DOHH2 (cell line): ENCODE measurements at regions not wholly inside any gene's neighbourhood (a gene's known extent, or its start where the extent isn't known, plus 50 kb on each side); places are given as distances from the start of the nearest gene placed in this dataset.

Source experiments
- H3F3A ChIP-seq: fragments of 200-600 bp; sonication (generic), shearing (Covaris generic); 2 replicates; pipeline ENCODE4 v1.6.0; 2016; ENCODE audit warnings: antibody characterized with exemption, mild to moderate bottlenecking; ENCODE audit not compliant: control insufficient read depth, insufficient read depth
- H3K27ac ChIP-seq: fragments of 200-600 bp; sonication (generic); 2 replicates; pipeline ENCODE4 v1.5.1; 2014; ENCODE audit warnings: low read depth, mild to moderate bottlenecking, low read length, moderate library complexity
- H3K27me3 ChIP-seq: fragments of 200-600 bp; sonication (generic); 2 replicates; pipeline ENCODE4 v1.6.1; 2014; ENCODE audit warnings: mild to moderate bottlenecking, low read length, mixed read lengths; ENCODE audit not compliant: control insufficient read depth
- H3K36me3 ChIP-seq: fragments of 200-600 bp; sonication (generic); 2 replicates; pipeline ENCODE4 v1.6.1; 2014; ENCODE audit warnings: mild to moderate bottlenecking, low read length, moderate library complexity, mixed read lengths; ENCODE audit not compliant: control insufficient read depth
- H3K4me1 ChIP-seq: fragments of 200-600 bp; sonication (generic); 2 replicates; pipeline ENCODE4 v1.6.1; 2014; ENCODE audit warnings: mild to moderate bottlenecking, low read length, mixed read lengths; ENCODE audit not compliant: control insufficient read depth
- H3K4me2 ChIP-seq: fragments of 200-600 bp; sonication (generic); 2 replicates; pipeline ENCODE4 v1.6.0; 2014; ENCODE audit warnings: mild to moderate bottlenecking, low read length, moderate library complexity
- H3K4me3 ChIP-seq: fragments of 200-600 bp; sonication (generic); 2 replicates; pipeline ENCODE4 v1.5.1; 2014; ENCODE audit warnings: mild to moderate bottlenecking, low read length, mixed read lengths
- H3K79me2 ChIP-seq: fragments of 200-600 bp; sonication (generic); 2 replicates; pipeline ENCODE4 v1.6.1; 2014; ENCODE audit warnings: mild to moderate bottlenecking, low read length, mixed read lengths; ENCODE audit not compliant: control insufficient read depth
- H3K9me2 ChIP-seq: fragments of 200-600 bp; sonication (generic); replicated peaks from 2 replicates; pipeline ENCODE4 v1.6.1; 2014; ENCODE audit warnings: mild to moderate bottlenecking, low read length, mixed read lengths; ENCODE audit not compliant: control insufficient read depth
- H3K9me3 ChIP-seq: fragments of 200-600 bp; sonication (generic); 2 replicates; pipeline ENCODE4 v1.6.1; 2014; ENCODE audit warnings: antibody characterized with exemption, low read length, mixed read lengths; ENCODE audit not compliant: control insufficient read depth, insufficient read depth
- H4K20me1 ChIP-seq: fragments of 200-600 bp; sonication (generic); 2 replicates; pipeline ENCODE4 v1.6.0; 2014; ENCODE audit warnings: low read depth, mild to moderate bottlenecking, antibody characterized with exemption, low read length, moderate library complexity; ENCODE audit not compliant: control insufficient read depth, insufficient read depth
- EZH2phosphoT487 ChIP-seq: fragments of 200-600 bp; sonication (generic); IDR thresholded peaks from 2 replicates; pipeline ENCODE4 v1.6.1; 2017; ENCODE audit warnings: borderline replicate concordance, mild to moderate bottlenecking, antibody characterized with exemption, low read length, moderate library complexity, mixed read lengths
- TF ChIP-seq, protein P1 (sequence below): fragments of 200-600 bp; sonication (generic); IDR thresholded peaks from one replicate; pipeline ENCODE4 v1.5.1; 2014; ENCODE audit warnings: antibody characterized with exemption, mild to moderate bottlenecking, low read depth, low read length; ENCODE audit not compliant: poor library complexity, severe bottlenecking

DNA sequence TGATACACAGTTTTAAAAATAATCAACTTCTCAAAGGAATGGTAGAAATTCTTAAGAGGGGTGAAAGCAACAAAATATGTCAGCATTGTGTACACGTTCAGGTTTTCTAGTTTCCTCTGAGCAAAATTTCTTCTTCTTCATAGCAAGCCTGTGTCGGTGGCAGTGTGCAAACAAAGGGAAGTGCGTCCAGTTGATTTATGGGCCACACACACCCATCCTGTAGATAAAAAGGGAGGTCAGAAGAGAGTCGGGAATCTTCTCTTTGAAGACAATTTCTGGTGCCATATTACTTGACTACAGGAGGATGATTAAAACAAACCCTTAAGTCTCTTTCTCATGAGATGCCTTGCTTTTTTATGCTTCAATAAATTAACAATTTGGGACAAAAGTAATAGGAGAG is 484.1 kb upstream of the SALL1 start:
- TF ChIP-seq, protein P1, sequence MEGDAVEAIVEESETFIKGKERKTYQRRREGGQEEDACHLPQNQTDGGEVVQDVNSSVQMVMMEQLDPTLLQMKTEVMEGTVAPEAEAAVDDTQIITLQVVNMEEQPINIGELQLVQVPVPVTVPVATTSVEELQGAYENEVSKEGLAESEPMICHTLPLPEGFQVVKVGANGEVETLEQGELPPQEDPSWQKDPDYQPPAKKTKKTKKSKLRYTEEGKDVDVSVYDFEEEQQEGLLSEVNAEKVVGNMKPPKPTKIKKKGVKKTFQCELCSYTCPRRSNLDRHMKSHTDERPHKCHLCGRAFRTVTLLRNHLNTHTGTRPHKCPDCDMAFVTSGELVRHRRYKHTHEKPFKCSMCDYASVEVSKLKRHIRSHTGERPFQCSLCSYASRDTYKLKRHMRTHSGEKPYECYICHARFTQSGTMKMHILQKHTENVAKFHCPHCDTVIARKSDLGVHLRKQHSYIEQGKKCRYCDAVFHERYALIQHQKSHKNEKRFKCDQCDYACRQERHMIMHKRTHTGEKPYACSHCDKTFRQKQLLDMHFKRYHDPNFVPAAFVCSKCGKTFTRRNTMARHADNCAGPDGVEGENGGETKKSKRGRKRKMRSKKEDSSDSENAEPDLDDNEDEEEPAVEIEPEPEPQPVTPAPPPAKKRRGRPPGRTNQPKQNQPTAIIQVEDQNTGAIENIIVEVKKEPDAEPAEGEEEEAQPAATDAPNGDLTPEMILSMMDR, result no peak
- no peak for TF ChIP-seq EZH2phosphoT487
- Histone ChIP-seq H3F3A (no peaks in the 10 kb centered on the region), H3K4me1 (no peaks in the 10 kb centered on the region), H3K79me2 (no peaks in the 10 kb centered on the region), H3K27me3 (no peaks in the 10 kb centered on the region), H3K36me3 (no peaks in the 10 kb centered on the region), H3K4me2 (no peak overlapping the region), H3K4me3 (no peak overlapping the region), H3K9me3 (no peaks in the 10 kb centered on the region), H3K27ac (no peak overlapping the region), H3K9me2 (no peaks in the 10 kb centered on the region), H4K20me1 (no peaks in the 10 kb centered on the region)

- TF ChIP-seq EZH2phosphoT487, result no peak
- TF ChIP-seq, protein P1, result no peak
- H3K27ac ChIP-seq, result no peak overlapping the region
Measured at GRCh38 chr16:51630076-51630475, 479.0 kb upstream of the SALL1 start.

DNA sequence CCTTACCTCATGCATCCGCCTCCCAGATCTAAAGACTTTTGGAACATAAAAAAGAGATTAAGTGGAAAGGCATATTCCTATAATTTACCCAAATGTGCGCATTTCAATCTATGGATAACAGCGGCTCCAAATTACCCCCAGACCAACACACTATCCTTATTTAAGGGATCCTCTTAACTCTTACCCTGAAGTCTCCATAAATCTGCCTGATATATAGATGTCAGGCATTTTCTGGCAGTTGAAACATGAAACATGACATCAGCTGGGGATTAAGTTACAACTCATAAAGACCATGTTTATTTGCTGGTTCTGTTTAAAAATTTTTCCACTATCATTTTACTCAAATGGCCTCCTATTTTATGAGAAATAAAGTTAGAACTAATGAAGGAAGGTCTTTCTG is 478.5 kb upstream of the SALL1 start:
- no peaks in the 10 kb centered on the region for H4K20me1 ChIP-seq
- no peaks in the 10 kb centered on the region for H3K79me2 ChIP-seq
- no peak overlapping the region for H3K4me3 ChIP-seq
- H3K27ac ChIP-seq, result no peak overlapping the region
- H3K9me2 ChIP-seq, result no peaks in the 10 kb centered on the region
- TF ChIP-seq, protein P1, result no peak
- TF ChIP-seq EZH2phosphoT487, result no peak
- no peaks in the 10 kb centered on the region for H3K36me3 ChIP-seq
- H3K27me3 ChIP-seq, result no peaks in the 10 kb centered on the region
- H3K4me1 ChIP-seq, result no peaks in the 10 kb centered on the region
- no peaks in the 10 kb centered on the region for H3F3A ChIP-seq
- no peak overlapping the region for H3K4me2 ChIP-seq
- H3K9me3 ChIP-seq, result no peaks in the 10 kb centered on the region

More at GRCh38 chr16:51630076-51630475, 479.0 kb upstream of the SALL1 start:
- H3K4me1 ChIP-seq, result no peaks in the 10 kb centered on the region
- H3K36me3 ChIP-seq, result no peaks in the 10 kb centered on the region
- H4K20me1 ChIP-seq, result no peaks in the 10 kb centered on the region
- no peaks in the 10 kb centered on the region for H3K9me2 ChIP-seq
- H3K4me2 ChIP-seq, result no peak overlapping the region
- no peaks in the 10 kb centered on the region for H3K27me3 ChIP-seq
- no peaks in the 10 kb centered on the region for H3K9me3 ChIP-seq
- H3F3A ChIP-seq, result no peaks in the 10 kb centered on the region
- no peaks in the 10 kb centered on the region for H3K79me2 ChIP-seq
- no peak overlapping the region for H3K4me3 ChIP-seq
